Kidney (tissue), 13 donors: ENCODE measurements at regions not wholly inside any gene's neighbourhood (a gene's known extent, or its start where the extent isn't known, plus 50 kb on each side); places are given as distances from the start of the nearest gene placed in this dataset.

Experiments used
- DNase-seq, 5 donors: peaks; one replicate each; pipeline ENCODE4 v3.0.0-alpha.2; 2013 to 2020
- FAIRE-seq: peaks from 2 replicates; lab custom pipeline; 2012; peaks lifted over from hg19 to GRCh38; lab: Jason Lieb, UNC
- H3K27ac ChIP-seq, 2 donors: one replicate each; pipeline ENCODE4 v1.7.0; 2013; ENCODE audit warnings: low read depth in 2 of 2, low read length in 2 of 2, inconsistent platforms in 1 of 2
- H3K27me3 ChIP-seq: one replicate; pipeline ENCODE4 v1.7.1; 2013; ENCODE audit warnings: low read length, inconsistent platforms; ENCODE audit not compliant: control insufficient read depth, insufficient read depth
- H3K36me3 ChIP-seq, 3 donors: one replicate each; pipeline versions ENCODE4 v1.7.0 to v1.7.1; 2013; ENCODE audit warnings: low read length in 3 of 3, control low read depth in 1 of 3, inconsistent platforms in 1 of 3; ENCODE audit not compliant: insufficient read depth in 3 of 3, control insufficient read depth in 2 of 3
- H3K4me1 ChIP-seq, 3 donors: one replicate each; pipeline versions ENCODE4 v1.7.0 to v1.7.1; 2013; ENCODE audit warnings: low read length in 3 of 3, inconsistent platforms in 1 of 3, low read depth in 1 of 3; ENCODE audit not compliant: control insufficient read depth in 2 of 3, insufficient read depth in 2 of 3
- H3K4me3 ChIP-seq, 3 donors: one replicate each; pipeline versions ENCODE4 v1.7.0 to v1.8.1; 2013; ENCODE audit warnings: low read length in 3 of 3, control low read depth in 1 of 3, inconsistent platforms in 1 of 3
- H3K9ac ChIP-seq, 3 donors: one replicate each; pipeline versions ENCODE4 v1.7.0 to v1.7.1; 2013; ENCODE audit warnings: low read length in 3 of 3, control low read depth in 1 of 3, inconsistent platforms in 1 of 3
- H3K9me3 ChIP-seq, 3 donors: one replicate each; pipeline versions ENCODE4 v1.7.0 to v1.7.1; 2013; ENCODE audit warnings: low read length in 3 of 3, control low read depth in 1 of 3, inconsistent platforms in 1 of 3; ENCODE audit not compliant: control insufficient read depth in 2 of 3, insufficient read depth in 1 of 3
- intact Hi-C: fragments of 100-400 bp; cut with DNase I; formaldehyde crosslinking; loops from one replicate; pipeline ENCODE4 v1.11.1; 2022
- TF ChIP-seq, protein P1 (sequence below): IDR thresholded peaks from 3 replicates; pipeline ENCODE4 v1.5.1; 2012; ENCODE audit warnings: mild to moderate bottlenecking, moderate library complexity, borderline replicate concordance; ENCODE audit not compliant: insufficient read depth; ENCODE audit errors: extremely low read depth
- donor health status: control.
- donor health status: control.
- donor health status: control.
- donor health status: control.
- donor health status: control.
- donor health status: DM: yes; HTN: yes; CAD: no.
- donor health status: Normal renal cell carcinoma (clear cell type).

DNA sequence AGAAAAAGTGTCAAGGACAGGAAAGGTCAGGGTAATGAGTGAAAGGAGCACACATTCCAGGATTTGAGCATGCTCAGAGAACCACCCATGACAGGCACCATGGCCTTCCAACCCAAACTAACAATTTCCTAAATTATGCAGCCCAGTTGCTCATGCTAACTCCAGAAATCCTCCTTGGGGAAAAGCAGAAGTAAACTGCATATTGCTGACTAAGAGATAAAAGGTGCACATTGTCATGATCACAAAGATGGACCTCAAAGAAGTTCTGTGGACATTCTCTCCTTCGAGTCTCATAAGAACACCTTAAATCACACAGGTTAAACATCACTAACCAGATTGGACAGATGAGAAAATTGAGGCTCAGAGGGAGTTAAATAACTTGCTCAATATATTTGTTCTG lies 97.6 kb upstream of the SLC25A36 start:
- intact Hi-C loops = no loop called here
- H3K27ac ChIP-seq = no peak overlapping the region
- H3K9me3 ChIP-seq = no peaks in the 10 kb centered on the region
- FAIRE-seq (no peak), DNase-seq (no peak)
- no peaks in the 10 kb centered on the region for H3K27me3 ChIP-seq
- no peaks in the 10 kb centered on the region for H3K4me1 ChIP-seq
- no peak overlapping the region for H3K4me3 ChIP-seq
- no peak overlapping the region for H3K9ac ChIP-seq
- no peaks in the 10 kb centered on the region for H3K36me3 ChIP-seq
- TF ChIP-seq, protein P1, sequence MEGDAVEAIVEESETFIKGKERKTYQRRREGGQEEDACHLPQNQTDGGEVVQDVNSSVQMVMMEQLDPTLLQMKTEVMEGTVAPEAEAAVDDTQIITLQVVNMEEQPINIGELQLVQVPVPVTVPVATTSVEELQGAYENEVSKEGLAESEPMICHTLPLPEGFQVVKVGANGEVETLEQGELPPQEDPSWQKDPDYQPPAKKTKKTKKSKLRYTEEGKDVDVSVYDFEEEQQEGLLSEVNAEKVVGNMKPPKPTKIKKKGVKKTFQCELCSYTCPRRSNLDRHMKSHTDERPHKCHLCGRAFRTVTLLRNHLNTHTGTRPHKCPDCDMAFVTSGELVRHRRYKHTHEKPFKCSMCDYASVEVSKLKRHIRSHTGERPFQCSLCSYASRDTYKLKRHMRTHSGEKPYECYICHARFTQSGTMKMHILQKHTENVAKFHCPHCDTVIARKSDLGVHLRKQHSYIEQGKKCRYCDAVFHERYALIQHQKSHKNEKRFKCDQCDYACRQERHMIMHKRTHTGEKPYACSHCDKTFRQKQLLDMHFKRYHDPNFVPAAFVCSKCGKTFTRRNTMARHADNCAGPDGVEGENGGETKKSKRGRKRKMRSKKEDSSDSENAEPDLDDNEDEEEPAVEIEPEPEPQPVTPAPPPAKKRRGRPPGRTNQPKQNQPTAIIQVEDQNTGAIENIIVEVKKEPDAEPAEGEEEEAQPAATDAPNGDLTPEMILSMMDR = no peak

DNA sequence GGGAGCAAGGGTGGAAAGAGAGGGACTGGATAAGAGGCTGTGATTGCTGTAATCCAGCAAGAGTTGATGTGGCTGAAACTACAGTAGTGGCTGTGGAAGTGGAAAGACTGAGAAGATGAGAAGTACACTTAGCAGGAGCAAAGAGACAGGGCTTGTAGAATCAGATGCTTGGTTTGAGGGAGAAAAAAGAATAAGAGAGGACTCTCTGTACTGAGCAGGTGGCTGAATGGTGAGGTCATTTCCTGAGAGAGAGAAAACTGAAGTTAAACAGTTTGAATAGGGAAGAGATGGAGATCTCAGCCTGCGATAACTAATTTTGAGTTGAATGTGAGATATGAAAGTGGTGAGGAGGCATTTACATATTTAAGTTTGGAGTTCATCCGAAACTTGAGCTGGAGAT lies 95.8 kb upstream of the SLC25A36 start:
- TF ChIP-seq, protein P1 = no peak
- Histone ChIP-seq H3K27ac (no peak overlapping the region), H3K9ac (no peak overlapping the region), H3K36me3 (no peaks in the 10 kb centered on the region), H3K4me1 (no peaks in the 10 kb centered on the region), H3K9me3 (no peaks in the 10 kb centered on the region), H3K4me3 (no peak overlapping the region), H3K27me3 (no peaks in the 10 kb centered on the region)
- intact Hi-C loops = no loop called here
- DNase-seq (no peak), FAIRE-seq (no peak)

DNA sequence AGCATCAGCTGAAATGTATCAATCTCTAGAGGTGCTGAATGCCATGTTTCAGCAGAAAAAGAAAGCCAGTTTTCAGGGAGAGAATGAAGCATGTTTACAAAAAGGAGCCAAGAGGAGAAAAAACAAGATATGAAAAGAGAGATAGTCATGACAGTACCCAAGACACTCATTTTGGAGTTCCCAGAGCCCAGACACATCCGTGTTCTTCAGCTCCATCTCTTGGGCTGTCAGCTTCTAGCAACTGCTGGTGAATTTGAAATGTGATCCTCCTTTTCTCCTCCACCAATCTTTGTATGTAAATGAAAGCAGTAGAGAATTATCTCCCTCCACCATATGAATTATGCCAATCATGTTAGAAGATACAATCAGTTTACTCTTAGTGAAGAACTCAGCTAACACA lies 93.0 kb upstream of the SLC25A36 start:
- intact Hi-C loops = no loop called here
- H3K27me3 ChIP-seq = no peaks in the 10 kb centered on the region
- FAIRE-seq (no peak), DNase-seq (no peak)
- no peak overlapping the region for H3K9ac ChIP-seq
- TF ChIP-seq, protein P1 = no peak
- no peak overlapping the region for H3K4me3 ChIP-seq
- no peaks in the 10 kb centered on the region for H3K9me3 ChIP-seq
- H3K36me3 ChIP-seq = no peaks in the 10 kb centered on the region
- H3K4me1 ChIP-seq = no peaks in the 10 kb centered on the region
- H3K27ac ChIP-seq = no peak overlapping the region
